Astrocyte (in vitro differentiated cells and primary cell): ENCODE measurements at regions not wholly inside any gene's neighbourhood (a gene's known extent, or its start where the extent isn't known, plus 50 kb on each side); places are given as distances from the start of the nearest gene placed in this dataset.

ENCODE experiments used
- DNase-seq: peaks from one replicate; pipeline ENCODE4 v3.0.0-alpha.2; 2010; ENCODE audit warnings: low read depth
- FAIRE-seq: peaks from 2 replicates; lab custom pipeline; 2011; peaks lifted over from hg19 to GRCh38; lab: Jason Lieb, UNC
- H2AFZ ChIP-seq: 2 replicates; pipeline ENCODE4 v1.6.0; 2012; ENCODE audit warnings: low read depth, low read length, inconsistent platforms
- H3K27ac ChIP-seq: 2 replicates; pipeline ENCODE4 v1.5.1; 2011; ENCODE audit warnings: low read depth, low read length, inconsistent platforms
- H3K27me3 ChIP-seq: 2 replicates; pipeline ENCODE4 v1.6.0; 2011; ENCODE audit warnings: low read length, inconsistent platforms; ENCODE audit not compliant: insufficient read depth
- H3K36me3 ChIP-seq: 2 replicates; pipeline ENCODE4 v1.5.1; 2011; ENCODE audit warnings: low read length, inconsistent platforms; ENCODE audit not compliant: insufficient read depth
- H3K4me1 ChIP-seq: 2 replicates; pipeline ENCODE4 v1.5.1; 2011; ENCODE audit warnings: low read length, inconsistent platforms; ENCODE audit not compliant: insufficient read depth
- H3K4me2 ChIP-seq: 2 replicates; pipeline ENCODE4 v1.6.0; 2012; ENCODE audit warnings: low read length, inconsistent platforms
- H3K4me3 ChIP-seq: 2 replicates; pipeline ENCODE4 v1.5.1; 2011; ENCODE audit warnings: low read depth, mild to moderate bottlenecking, low read length, inconsistent platforms; ENCODE audit not compliant: insufficient read depth
- H3K79me2 ChIP-seq: 2 replicates; pipeline ENCODE4 v1.6.0; 2012; ENCODE audit warnings: mild to moderate bottlenecking, low read length, inconsistent platforms; ENCODE audit not compliant: insufficient read depth
- H3K9ac ChIP-seq: 2 replicates; pipeline ENCODE4 v1.6.0; 2012; ENCODE audit warnings: mild to moderate bottlenecking, low read length, inconsistent platforms
- H3K9me3 ChIP-seq: 2 replicates; pipeline ENCODE4 v1.5.1; 2012; ENCODE audit warnings: low read depth, mild to moderate bottlenecking, low read length, inconsistent platforms; ENCODE audit not compliant: insufficient read depth
- H4K20me1 ChIP-seq: 2 replicates; pipeline ENCODE4 v1.6.0; 2012; ENCODE audit warnings: low read length, inconsistent platforms; ENCODE audit not compliant: insufficient read depth
- H3K27ac Mint-ChIP-seq: one replicate; pipeline ENCODE4 v1.8.0; 2021; ENCODE audit warnings: mild to moderate bottlenecking, mixed read lengths; ENCODE audit not compliant: unreplicated experiment
- H3K27me3 Mint-ChIP-seq: one replicate; pipeline ENCODE4 v1.8.0; 2021; ENCODE audit warnings: low read depth, mixed read lengths; ENCODE audit not compliant: unreplicated experiment
- H3K36me3 Mint-ChIP-seq: one replicate; pipeline ENCODE4 v1.8.0; 2021; ENCODE audit warnings: low read depth, mixed read lengths; ENCODE audit not compliant: unreplicated experiment
- H3K4me1 Mint-ChIP-seq: one replicate; pipeline ENCODE4 v1.8.0; 2021; ENCODE audit warnings: low read depth, mixed read lengths; ENCODE audit not compliant: unreplicated experiment
- H3K4me3 Mint-ChIP-seq: one replicate; pipeline ENCODE4 v1.8.0; 2021; ENCODE audit warnings: mild to moderate bottlenecking, moderate library complexity, mixed read lengths; ENCODE audit not compliant: unreplicated experiment
- H3K9me3 Mint-ChIP-seq: one replicate; pipeline ENCODE4 v1.8.0; 2021; ENCODE audit warnings: mild to moderate bottlenecking, mixed read lengths; ENCODE audit not compliant: unreplicated experiment
- EZH2 ChIP-seq: IDR thresholded peaks from 2 replicates; pipeline ENCODE4 v1.6.1; 2012; ENCODE audit warnings: mild to moderate bottlenecking, low read length, inconsistent platforms; ENCODE audit not compliant: insufficient read depth
- TF ChIP-seq, protein P1 (sequence below): IDR thresholded peaks from 2 replicates; pipeline ENCODE4 v1.5.1; 2011; ENCODE audit warnings: low read depth, mild to moderate bottlenecking, inconsistent platforms, low read length, moderate library complexity; ENCODE audit not compliant: insufficient read depth

DNA sequence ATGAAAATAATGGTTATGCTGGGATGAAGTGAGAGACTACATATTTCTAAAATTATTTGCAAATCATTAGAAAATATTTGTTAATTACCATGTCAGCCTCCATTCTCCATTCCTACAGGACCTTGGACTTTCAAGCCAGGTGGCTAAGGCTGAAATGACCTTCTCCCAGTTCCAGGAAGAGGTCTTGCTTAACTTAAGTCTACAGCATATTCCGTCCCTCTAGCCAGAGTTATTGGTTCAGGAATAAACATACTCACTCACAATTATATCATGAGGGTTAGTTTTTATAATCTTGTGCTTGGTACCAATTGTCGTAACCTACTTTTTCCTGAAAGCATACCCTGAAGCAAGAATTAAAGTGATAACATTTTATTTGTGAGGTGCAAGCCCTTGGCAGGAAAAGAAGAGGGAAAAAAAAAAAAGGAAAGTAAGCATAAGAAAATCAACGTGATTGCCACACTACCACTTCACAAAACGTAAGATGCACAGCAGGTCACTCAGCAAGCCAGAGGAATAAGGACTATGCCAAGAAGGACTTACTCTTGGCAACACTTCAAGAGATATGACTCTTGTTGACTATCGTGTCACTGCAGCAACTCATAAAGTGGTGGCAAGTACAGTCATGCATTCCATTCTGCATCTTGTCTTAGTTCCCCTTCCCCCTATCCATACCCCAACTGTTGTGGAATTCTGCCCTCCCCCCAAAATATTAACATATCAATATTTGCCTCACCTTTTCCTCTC lies 479.1 kb downstream of the MBD2 start:
- DNase-seq (no peak), FAIRE-seq (no peak)
- H3K27ac Mint-ChIP-seq, result no peak overlapping the region
- no peaks in the 10 kb centered on the region for H3K36me3 Mint-ChIP-seq
- Histone ChIP-seq H3K27me3 (no peaks in the 10 kb centered on the region), H3K79me2 (no peaks in the 10 kb centered on the region), H3K4me1 (no peaks in the 10 kb centered on the region), H3K9ac (no peak overlapping the region), H2AFZ (no peak overlapping the region), H4K20me1 (no peaks in the 10 kb centered on the region), H3K4me2 (no peak overlapping the region), H3K36me3 (no peaks in the 10 kb centered on the region), H3K9me3 (no peaks in the 10 kb centered on the region), H3K4me3 (no peak overlapping the region), H3K27ac (no peak overlapping the region)
- TF ChIP-seq, protein P1, sequence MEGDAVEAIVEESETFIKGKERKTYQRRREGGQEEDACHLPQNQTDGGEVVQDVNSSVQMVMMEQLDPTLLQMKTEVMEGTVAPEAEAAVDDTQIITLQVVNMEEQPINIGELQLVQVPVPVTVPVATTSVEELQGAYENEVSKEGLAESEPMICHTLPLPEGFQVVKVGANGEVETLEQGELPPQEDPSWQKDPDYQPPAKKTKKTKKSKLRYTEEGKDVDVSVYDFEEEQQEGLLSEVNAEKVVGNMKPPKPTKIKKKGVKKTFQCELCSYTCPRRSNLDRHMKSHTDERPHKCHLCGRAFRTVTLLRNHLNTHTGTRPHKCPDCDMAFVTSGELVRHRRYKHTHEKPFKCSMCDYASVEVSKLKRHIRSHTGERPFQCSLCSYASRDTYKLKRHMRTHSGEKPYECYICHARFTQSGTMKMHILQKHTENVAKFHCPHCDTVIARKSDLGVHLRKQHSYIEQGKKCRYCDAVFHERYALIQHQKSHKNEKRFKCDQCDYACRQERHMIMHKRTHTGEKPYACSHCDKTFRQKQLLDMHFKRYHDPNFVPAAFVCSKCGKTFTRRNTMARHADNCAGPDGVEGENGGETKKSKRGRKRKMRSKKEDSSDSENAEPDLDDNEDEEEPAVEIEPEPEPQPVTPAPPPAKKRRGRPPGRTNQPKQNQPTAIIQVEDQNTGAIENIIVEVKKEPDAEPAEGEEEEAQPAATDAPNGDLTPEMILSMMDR, result no peak
- TF ChIP-seq EZH2, result no peak
- no peaks in the 10 kb centered on the region for H3K4me1 Mint-ChIP-seq
- no peaks in the 10 kb centered on the region for H3K27me3 Mint-ChIP-seq
- no peak overlapping the region for H3K4me3 Mint-ChIP-seq
- no peaks in the 10 kb centered on the region for H3K9me3 Mint-ChIP-seq

DNA sequence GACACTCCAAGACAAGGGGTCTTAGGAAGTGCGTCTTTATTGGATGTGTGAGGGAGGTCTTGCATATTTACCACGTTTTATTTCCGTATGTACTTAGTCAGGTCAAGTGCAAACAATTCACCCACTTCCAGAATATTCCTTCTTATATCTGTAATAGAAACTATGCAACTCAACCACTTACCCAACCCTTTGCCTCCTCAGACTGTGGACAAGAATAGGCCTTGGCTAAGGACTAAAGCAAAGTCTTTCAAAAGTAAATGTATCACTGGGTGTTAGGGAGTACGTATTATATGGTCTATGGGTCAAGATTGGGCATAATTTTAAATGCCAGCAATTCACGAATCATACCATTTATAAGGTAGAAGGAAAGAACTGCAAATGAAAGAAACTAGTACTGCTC lies 484.8 kb downstream of the MBD2 start:
- H3K27ac Mint-ChIP-seq, result no peak overlapping the region
- FAIRE-seq (no peak), DNase-seq (no peak)
- Histone ChIP-seq H3K9ac (no peak overlapping the region), H3K36me3 (no peaks in the 10 kb centered on the region), H3K4me2 (no peak overlapping the region), H4K20me1 (no peaks in the 10 kb centered on the region), H3K79me2 (no peaks in the 10 kb centered on the region), H3K4me1 (no peaks in the 10 kb centered on the region), H3K4me3 (no peak overlapping the region), H2AFZ (no peak overlapping the region), H3K9me3 (no peaks in the 10 kb centered on the region), H3K27ac (no peak overlapping the region), H3K27me3 (no peaks in the 10 kb centered on the region)
- no peaks in the 10 kb centered on the region for H3K27me3 Mint-ChIP-seq
- no peaks in the 10 kb centered on the region for H3K36me3 Mint-ChIP-seq
- no peak overlapping the region for H3K4me3 Mint-ChIP-seq
- H3K9me3 Mint-ChIP-seq, result no peaks in the 10 kb centered on the region
- no peaks in the 10 kb centered on the region for H3K4me1 Mint-ChIP-seq
- TF ChIP-seq, protein P1, result no peak
- TF ChIP-seq EZH2, result no peak

DNA sequence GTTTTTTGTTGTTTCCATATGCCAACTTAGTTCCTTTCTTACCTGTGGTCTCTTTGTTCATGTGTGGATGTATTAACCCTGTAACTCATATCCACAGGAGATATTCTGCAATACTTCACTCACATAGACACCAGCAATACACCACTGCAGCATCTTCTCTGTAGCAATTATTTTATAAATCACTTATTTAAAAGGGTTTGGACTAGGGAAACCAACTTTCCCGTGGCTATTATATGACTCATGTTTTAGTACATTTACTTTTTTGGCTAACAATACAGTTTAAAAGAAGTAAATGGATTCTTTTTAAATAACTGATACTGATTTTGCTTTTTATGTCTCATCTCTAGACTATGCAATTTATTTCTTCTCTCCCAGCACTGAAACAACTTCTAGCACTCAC lies 488.9 kb downstream of the MBD2 start:
- H3K4me1 ChIP-seq, result no peaks in the 10 kb centered on the region
- H3K27me3 ChIP-seq, result no peaks in the 10 kb centered on the region
- H3K36me3 Mint-ChIP-seq, result no peaks in the 10 kb centered on the region
- no peaks in the 10 kb centered on the region for H3K9me3 Mint-ChIP-seq
- TF ChIP-seq, protein P1, result no peak
- TF ChIP-seq EZH2, result no peak
- H4K20me1 ChIP-seq, result no peaks in the 10 kb centered on the region
- no peaks in the 10 kb centered on the region for H3K79me2 ChIP-seq
- H3K27ac ChIP-seq, result no peak overlapping the region
- FAIRE-seq (no peak), DNase-seq (no peak)
- H3K9me3 ChIP-seq, result no peaks in the 10 kb centered on the region
- no peak overlapping the region for H3K4me2 ChIP-seq
- no peak overlapping the region for H2AFZ ChIP-seq
- no peaks in the 10 kb centered on the region for H3K36me3 ChIP-seq
- no peak overlapping the region for H3K27ac Mint-ChIP-seq
- H3K4me3 Mint-ChIP-seq, result no peak overlapping the region
- H3K4me1 Mint-ChIP-seq, result no peaks in the 10 kb centered on the region
- H3K4me3 ChIP-seq, result no peak overlapping the region
- no peak overlapping the region for H3K9ac ChIP-seq
- H3K27me3 Mint-ChIP-seq, result no peaks in the 10 kb centered on the region
